ENCODE measurements at regions not wholly inside any gene's neighbourhood (a gene's known extent, or its start where the extent isn't known, plus 50 kb on each side); places are given as distances from the start of the nearest gene placed in this dataset.

GRCh38 chr15:31852933-31853799 is 177.1 kb upstream of the CHRNA7 start:
- H3K36me3 Mint-ChIP-seq, result no peaks in the 10 kb centered on the region
- peaks cover 8% of the 10 kb centered on the region for H3K27me3 Mint-ChIP-seq

DNA sequence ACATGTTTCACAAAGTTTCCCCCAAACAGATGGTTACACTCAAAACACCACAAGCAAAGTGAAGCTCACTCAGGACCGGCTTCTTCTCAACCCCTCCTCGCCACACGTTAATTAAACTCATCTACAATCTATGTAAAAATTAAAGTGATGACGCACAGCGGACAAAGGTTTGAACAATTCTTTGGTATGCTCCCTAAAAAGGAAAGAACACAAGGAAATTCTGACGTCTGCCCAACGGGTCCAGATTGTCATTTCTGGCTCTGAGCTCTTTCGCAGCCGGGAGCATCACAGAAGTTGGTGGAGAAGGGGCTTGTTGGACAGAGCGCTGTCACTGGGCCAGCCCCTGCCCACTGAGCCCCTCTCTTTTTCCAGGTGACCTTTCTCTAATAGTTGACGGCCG is 173.7 kb upstream of the CHRNA7 start:
- POLR2A ChIA-PET, result no interaction called here
- H3K36me3 Mint-ChIP-seq, result no peaks in the 10 kb centered on the region
- no peak for ATAC-seq (ENCODE audit: low read depth)

More at GRCh38 chr15:31852933-31853799, 177.1 kb upstream of the CHRNA7 start:
- H3K27ac Mint-ChIP-seq, result no peak overlapping the region
- DNase-seq, result no peak
- no peak for ATAC-seq (ENCODE audit: low read depth)
- POLR2A ChIA-PET, result no interaction called here
- no peaks in the 10 kb centered on the region for H3K4me1 Mint-ChIP-seq
- H3K9me3 Mint-ChIP-seq, result peaks cover 2% of the 10 kb centered on the region
- H3K4me3 Mint-ChIP-seq, result no peak overlapping the region

GRCh38 chr15:31857194-31857593 is 173.1 kb upstream of the CHRNA7 start:
- Mint-ChIP-seq H3K9me3 (no peaks in the 10 kb centered on the region), H3K27me3 (peaks cover 8% of the 10 kb centered on the region), H3K4me1 (no peaks in the 10 kb centered on the region), H3K4me3 (no peak overlapping the region), H3K27ac (no peak overlapping the region), H3K36me3 (no peaks in the 10 kb centered on the region)
- POLR2A ChIA-PET, result no interaction called here
- ATAC-seq (ENCODE audit: low read depth) (no peak), DNase-seq (no peak)

More for the DNA sequence above, 173.7 kb upstream of the CHRNA7 start:
- H3K9me3 Mint-ChIP-seq, result no peaks in the 10 kb centered on the region
- DNase-seq, result no peak
- H3K4me1 Mint-ChIP-seq, result no peaks in the 10 kb centered on the region
- H3K27ac Mint-ChIP-seq, result no peak overlapping the region
- H3K27me3 Mint-ChIP-seq, result peaks cover 8% of the 10 kb centered on the region
- H3K4me3 Mint-ChIP-seq, result no peak overlapping the region

- H3K27ac Mint-ChIP-seq, result no peak overlapping the region
- H3K9me3 Mint-ChIP-seq, result no peaks in the 10 kb centered on the region
- H3K36me3 Mint-ChIP-seq, result no peaks in the 10 kb centered on the region
- ATAC-seq (ENCODE audit: low read depth), result no peak
- POLR2A ChIA-PET, result no interaction called here
- H3K27me3 Mint-ChIP-seq, result peaks cover 8% of the 10 kb centered on the region
- no peak overlapping the region for H3K4me3 Mint-ChIP-seq
- no peaks in the 10 kb centered on the region for H3K4me1 Mint-ChIP-seq
- no peak for DNase-seq
Observed at GRCh38 chr15:31858026-31858425, 172.3 kb upstream of the CHRNA7 start.

- Mint-ChIP-seq H3K27ac (no peak overlapping the region), H3K4me3 (no peak overlapping the region), H3K9me3 (no peaks in the 10 kb centered on the region), H3K36me3 (no peaks in the 10 kb centered on the region), H3K4me1 (peaks cover 4% of the 10 kb centered on the region), H3K27me3 (peaks cover 16% of the 10 kb centered on the region)
- ATAC-seq (ENCODE audit: low read depth) (no peak), DNase-seq (no peak)
- POLR2A ChIA-PET, result no interaction called here
Observed at GRCh38 chr15:31866248-31866647, 164.1 kb upstream of the CHRNA7 start.

DNA sequence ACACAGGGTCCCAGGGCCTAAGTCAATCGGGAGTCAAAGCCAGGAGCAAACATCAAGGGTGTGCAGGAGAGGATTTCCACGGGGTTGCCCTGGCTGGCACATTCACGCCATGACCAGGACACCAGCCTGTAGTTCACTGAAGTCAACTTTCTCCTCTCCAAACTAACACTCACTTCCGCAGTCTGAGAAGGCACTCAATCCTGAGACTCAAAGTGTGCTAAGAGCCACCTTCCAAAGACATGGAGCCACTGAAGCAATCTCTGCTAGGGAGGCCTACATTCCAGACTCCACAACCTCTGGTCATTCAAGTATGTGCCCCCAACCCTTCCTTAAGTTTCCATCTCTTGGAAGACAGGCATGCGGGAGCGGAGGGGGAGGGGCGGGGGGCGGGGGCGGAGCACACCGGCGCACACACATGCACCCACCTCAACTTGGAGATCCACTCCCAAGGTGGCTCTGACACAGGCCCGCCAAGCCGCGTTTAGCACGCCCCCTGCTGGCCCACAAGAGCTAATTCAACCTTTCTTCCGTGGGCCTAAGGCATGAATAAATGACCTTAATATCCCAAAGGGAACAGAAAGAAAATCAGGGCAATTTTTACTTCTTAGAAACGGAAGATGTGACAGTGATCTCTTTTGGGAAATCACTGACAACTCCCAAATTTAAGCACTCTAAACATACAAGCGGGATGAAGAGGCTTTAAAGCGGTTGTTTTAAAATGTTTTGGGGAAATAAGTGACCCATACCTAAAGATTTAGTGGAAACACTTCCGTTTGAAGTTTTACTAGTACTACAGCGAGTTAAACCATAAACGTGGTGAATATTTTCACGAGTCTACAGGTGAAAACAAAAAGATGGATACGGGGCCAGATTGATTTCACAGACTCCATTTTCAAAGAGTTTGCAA is 162.5 kb upstream of the CHRNA7 start:
- ATAC-seq (ENCODE audit: low read depth) (no peak), DNase-seq (peak; percentile 77)
- POLR2A ChIA-PET, result no interaction called here
- Mint-ChIP-seq H3K4me3 (no peak overlapping the region), H3K27me3 (peaks cover 27% of the 10 kb centered on the region), H3K9me3 (no peaks in the 10 kb centered on the region), H3K36me3 (no peaks in the 10 kb centered on the region), H3K4me1 (peaks cover 4% of the 10 kb centered on the region), H3K27ac (no peak overlapping the region)

DNA sequence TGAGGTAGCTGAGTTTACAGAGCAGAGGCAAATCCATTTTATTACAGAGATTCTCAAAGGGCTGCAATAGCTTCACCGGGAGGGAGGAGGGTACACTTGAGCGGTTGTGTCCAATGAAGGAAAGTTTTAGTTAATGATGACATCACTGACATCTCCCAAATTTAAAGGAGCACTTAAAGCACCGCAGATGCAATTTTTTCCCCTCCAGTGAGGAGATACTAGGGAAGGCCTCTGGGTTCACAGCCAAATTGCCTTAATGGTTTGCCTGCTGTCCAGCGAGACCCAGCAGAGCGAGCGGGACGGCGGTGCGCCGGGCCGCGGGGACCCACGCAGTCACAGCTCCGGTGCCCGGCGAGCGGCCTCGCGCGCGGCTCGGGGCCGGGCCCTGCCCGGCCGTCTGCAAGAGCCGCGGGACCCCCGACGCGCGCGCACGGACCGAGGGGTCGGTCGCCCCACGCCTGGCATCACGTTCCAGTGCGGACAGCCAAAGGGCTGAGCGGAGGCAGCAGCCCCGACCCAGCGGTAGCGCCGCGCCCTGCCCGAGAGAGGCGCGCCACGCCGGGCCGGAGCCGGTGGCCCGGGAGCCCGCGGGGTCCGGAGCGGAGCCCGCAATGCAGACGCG is 160.5 kb upstream of the CHRNA7 start:
- Mint-ChIP-seq H3K9me3 (no peaks in the 10 kb centered on the region), H3K4me1 (peaks cover 4% of the 10 kb centered on the region), H3K36me3 (no peaks in the 10 kb centered on the region), H3K27me3 (peaks cover 34% of the 10 kb centered on the region), H3K27ac (no peak overlapping the region), H3K4me3 (peak overlapping the region; percentile 64)
- POLR2A ChIA-PET, result no interaction called here
- no peak for DNase-seq
- no peak for ATAC-seq (ENCODE audit: low read depth)

GRCh38 chr15:31870328-31871165 is 159.8 kb upstream of the CHRNA7 start, which contains the start of gene OTUD7A:
TSS of gene OTUD7A (minus strand) at chr15:31870673.
- DNase-seq, result peak; percentile 93
- Mint-ChIP-seq H3K27me3 (peaks cover 34% of the 10 kb centered on the region), H3K4me3 (peak within 1 kb of the TSS; percentile 89), H3K9me3 (no peaks in the 10 kb centered on the region), H3K4me1 (peaks cover 4% of the 10 kb centered on the region), H3K27ac (peak within 1 kb of the TSS; percentile 36), H3K36me3 (no peaks in the 10 kb centered on the region)
- POLR2A ChIA-PET, result no interaction called here
- peak; percentile 84 for ATAC-seq (ENCODE audit: low read depth)

- DNase-seq, result no peak
- peaks cover 34% of the 10 kb centered on the region for H3K27me3 Mint-ChIP-seq
- no peaks in the 10 kb centered on the region for H3K9me3 Mint-ChIP-seq
- H3K27ac Mint-ChIP-seq, result peak overlapping the region; percentile 36
- peaks cover 4% of the 10 kb centered on the region for H3K4me1 Mint-ChIP-seq
- H3K4me3 Mint-ChIP-seq, result peak overlapping the region; percentile 89
- ATAC-seq (ENCODE audit: low read depth), result no peak
- POLR2A ChIA-PET, result no interaction called here
- H3K36me3 Mint-ChIP-seq, result no peaks in the 10 kb centered on the region
Observed at GRCh38 chr15:31871166-31871886, 159.0 kb upstream of the CHRNA7 start.

- Mint-ChIP-seq H3K27ac (no peak overlapping the region), H3K36me3 (no peaks in the 10 kb centered on the region), H3K4me3 (peak overlapping the region; percentile 38), H3K4me1 (peaks cover 4% of the 10 kb centered on the region), H3K9me3 (no peaks in the 10 kb centered on the region), H3K27me3 (peaks cover 37% of the 10 kb centered on the region)
- DNase-seq (no peak), ATAC-seq (ENCODE audit: low read depth) (no peak)
- POLR2A ChIA-PET, result no interaction called here
Observed at GRCh38 chr15:31871887-31872281, 158.4 kb upstream of the CHRNA7 start.

GRCh38 chr15:31887246-31887645 is 143.1 kb upstream of the CHRNA7 start:
- DNase-seq, result no peak
- no peak overlapping the region for H3K4me3 Mint-ChIP-seq
- ATAC-seq (ENCODE audit: low read depth), result no peak

GRCh38 chr15:31892513-31892912 is 137.8 kb upstream of the CHRNA7 start:
- H3K27ac Mint-ChIP-seq, result no peak overlapping the region
- no peak overlapping the region for H3K4me3 Mint-ChIP-seq
- DNase-seq, result no peak
- H3K36me3 Mint-ChIP-seq, result no peaks in the 10 kb centered on the region
- no peak for ATAC-seq (ENCODE audit: low read depth)
- H3K4me1 Mint-ChIP-seq, result no peaks in the 10 kb centered on the region
- H3K9me3 Mint-ChIP-seq, result no peaks in the 10 kb centered on the region
- H3K27me3 Mint-ChIP-seq, result peaks cover 10% of the 10 kb centered on the region
- POLR2A ChIA-PET, result no interaction called here

More at GRCh38 chr15:31887246-31887645, 143.1 kb upstream of the CHRNA7 start:
- Mint-ChIP-seq H3K4me1 (no peaks in the 10 kb centered on the region), H3K27ac (no peak overlapping the region), H3K9me3 (no peaks in the 10 kb centered on the region), H3K27me3 (peaks cover 10% of the 10 kb centered on the region), H3K36me3 (no peaks in the 10 kb centered on the region)
- POLR2A ChIA-PET, result no interaction called here

Data from activated naive CD8-positive, alpha-beta T cell treated with anti-CD3 and anti-CD28 coated beads, Interleukin-2, amount 10 ng/mL, durations not matched to agents 7 days and 5 days (primary cell).